GM12872 (cell line): ENCODE measurements at regions not wholly inside any gene's neighbourhood (a gene's known extent, or its start where the extent isn't known, plus 50 kb on each side); places are given as distances from the start of the nearest gene placed in this dataset.

Experiments
- CTCF ChIP-seq: IDR thresholded peaks from 3 replicates; pipeline ENCODE4 v1.5.1; 2011; ENCODE audit warnings: low read depth, mild to moderate bottlenecking, low read length, moderate library complexity; ENCODE audit not compliant: insufficient read depth

GRCh38 chr6:169961772-169962561, 210.5 kb downstream of the ERMARD start:
- no peak for TF ChIP-seq CTCF

GRCh38 chr6:169960886-169961611, 209.6 kb downstream of the ERMARD start:
- no peak for TF ChIP-seq CTCF

- TF ChIP-seq CTCF: no peak
These were observed 209.1 kb downstream of the ERMARD start for GRCh38 chr6:169960521-169960885.

GRCh38 chr6:169960003-169960344, 208.6 kb downstream of the ERMARD start:
- TF ChIP-seq CTCF: no peak

- TF ChIP-seq CTCF: no peak
These were observed 207.9 kb downstream of the ERMARD start for GRCh38 chr6:169959136-169960002.

GRCh38 chr6:169958510-169958909, 207.1 kb downstream of the ERMARD start:
- TF ChIP-seq CTCF: no peak

GRCh38 chr6:169957351-169957963, 206.0 kb downstream of the ERMARD start:
- TF ChIP-seq CTCF: no peak
